PC-9 (cell line): ENCODE measurements at regions not wholly inside any gene's neighbourhood (a gene's known extent, or its start where the extent isn't known, plus 50 kb on each side); places are given as distances from the start of the nearest gene placed in this dataset.

Experiments used
- BruUV-seq: library from RNA; stranded (reverse); fragments of 400-500 nt; replicated peaks from 2 replicates; lab custom pipeline; 2021; lab: Mats Ljungman, UMichigan
- CTCF ChIA-PET: fragments of 300-600 bp; sonication (Branson Sonifier 250); formaldehyde crosslinking; loops from one replicate; lab custom pipeline; 2022; ENCODE audit warnings: antibody characterized with exemption; lab: Charles Lee
- POLR2A ChIA-PET: fragments of 300-600 bp; sonication (Branson Sonifier 250); formaldehyde crosslinking; loops from one replicate; lab custom pipeline; 2022; ENCODE audit warnings: antibody characterized with exemption; ENCODE audit not compliant: unreplicated experiment; lab: Charles Lee
- DNase-seq, 2 experiments: peaks; one replicate each; pipeline versions ENCODE4 v3.0.0 to v3.0.0-alpha.2; 2015 to 2022; ENCODE audit warnings: mixed read lengths in 1 of 2
- H2AFZ ChIP-seq: fragments of 200-600 bp; sonication (generic); 2 replicates; pipeline ENCODE4 v1.8.1; 2017; ENCODE audit warnings: antibody characterized with exemption
- H3F3A ChIP-seq: fragments of 200-600 bp; sonication (generic); 2 replicates; pipeline ENCODE4 v1.8.1; 2017; ENCODE audit warnings: antibody characterized with exemption, mild to moderate bottlenecking, low read depth; ENCODE audit not compliant: insufficient read depth
- H3K27ac ChIP-seq: fragments of 200-600 bp; sonication (generic); 2 replicates; pipeline ENCODE4 v1.6.1; 2016; ENCODE audit warnings: mixed run types
- H3K27me3 ChIP-seq: fragments of 200-600 bp; sonication (generic); 2 replicates; pipeline ENCODE4 v1.6.1; 2016; ENCODE audit warnings: low read depth, mixed run types; ENCODE audit not compliant: insufficient read depth
- H3K36me3 ChIP-seq: fragments of 200-600 bp; sonication (generic); 2 replicates; pipeline ENCODE4 v1.6.1; 2016; ENCODE audit warnings: low read depth, mixed run types
- H3K4me1 ChIP-seq: fragments of 200-600 bp; sonication (generic); replicated peaks from 2 replicates; pipeline ENCODE4 v1.6.1; 2016; ENCODE audit warnings: mixed run types; ENCODE audit not compliant: insufficient read depth
- H3K4me2 ChIP-seq: fragments of 200-600 bp; sonication (generic); 2 replicates; pipeline ENCODE4 v1.6.1; 2017; ENCODE audit warnings: mixed run types
- H3K4me3 ChIP-seq: fragments of 200-600 bp; sonication (generic); 2 replicates; pipeline ENCODE4 v1.6.1; 2016; ENCODE audit warnings: mixed run types
- H3K79me2 ChIP-seq: fragments of 200-600 bp; sonication (generic); 2 replicates; pipeline ENCODE4 v1.6.1; 2017; ENCODE audit warnings: low read depth, mixed run types
- H3K9me2 ChIP-seq: fragments of 200-600 bp; sonication (generic); 2 replicates; pipeline ENCODE4 v1.8.1; 2017; ENCODE audit warnings: mild to moderate bottlenecking; ENCODE audit not compliant: insufficient read depth
- H3K9me3 ChIP-seq: fragments of 200-600 bp; sonication (generic); 2 replicates; pipeline ENCODE4 v1.8.1; 2016; ENCODE audit warnings: low read depth; ENCODE audit not compliant: insufficient read depth
- H4K20me1 ChIP-seq: fragments of 200-600 bp; sonication (generic); 2 replicates; pipeline ENCODE4 v1.8.1; 2017; ENCODE audit not compliant: insufficient read depth
- CTCF ChIP-seq: fragments of 200-600 bp; sonication (generic); conservative IDR thresholded peaks from 2 replicates; pipeline ENCODE4 v1.6.1; 2017; ENCODE audit warnings: mixed run types, antibody characterized with exemption, mild to moderate bottlenecking, moderate library complexity
- EZH2 ChIP-seq: fragments of 200-600 bp; sonication (generic); IDR thresholded peaks from 2 replicates; pipeline ENCODE4 v1.8.0; 2017; ENCODE audit warnings: antibody characterized with exemption, low read depth
- intact Hi-C: fragments of 100-400 bp; cut with micrococcal nuclease; formaldehyde crosslinking; loops from one replicate; pipeline ENCODE4 v1.10.0; 2022; ENCODE audit not compliant: unreplicated experiment

- no peaks in the 10 kb centered on the region for H4K20me1 ChIP-seq
- no peaks in the 10 kb centered on the region for H3K9me3 ChIP-seq
- TF ChIP-seq CTCF, result no peak
- TF ChIP-seq EZH2, result no peak
- no peaks in the 10 kb centered on the region for H3K27me3 ChIP-seq
- no peak for DNase-seq
- H3F3A ChIP-seq, result no peaks in the 10 kb centered on the region
- 0 out of 2 replicates have a peak, but pooled peaks cover 3% of the 10 kb centered on the region for H3K9me2 ChIP-seq
- intact Hi-C loops, result no loop called here
- H3K4me2 ChIP-seq, result no peak overlapping the region
- H3K4me3 ChIP-seq, result no peak overlapping the region
- CTCF ChIA-PET, result no interaction called here
- no peak overlapping the region for H2AFZ ChIP-seq
- no peaks in the 10 kb centered on the region for H3K36me3 ChIP-seq
- BruUV-seq, result no TSS peak
- H3K4me1 ChIP-seq, result no peaks in the 10 kb centered on the region
- H3K27ac ChIP-seq, result no peak overlapping the region
- POLR2A ChIA-PET, result interaction anchor here (0.6 kb wide), 1 partner anchor 627 kb away, joined by 3 read pairs; no protein-coding TSS in a partner anchor
- no peaks in the 10 kb centered on the region for H3K79me2 ChIP-seq
Measured at GRCh38 chr11:29187215-29187614, 829.6 kb downstream of the KCNA4 start.

GRCh38 chr11:29184939-29185890 lies 831.6 kb downstream of the KCNA4 start:
- Histone ChIP-seq H3K27ac (no peak overlapping the region), H3K79me2 (no peaks in the 10 kb centered on the region), H3K36me3 (no peaks in the 10 kb centered on the region), H3K27me3 (no peaks in the 10 kb centered on the region), H3K4me1 (no peaks in the 10 kb centered on the region), H2AFZ (peak overlapping the region; percentile 49; the same call in 1 of the 2 replicates), H3F3A (no peaks in the 10 kb centered on the region), H3K9me3 (no peaks in the 10 kb centered on the region), H3K4me3 (no peak overlapping the region), H3K4me2 (peak overlapping the region; percentile 11; the same call in 1 of the 2 replicates), H4K20me1 (no peaks in the 10 kb centered on the region), H3K9me2 (0 out of 2 replicates have a peak, but pooled peaks cover 3% of the 10 kb centered on the region)
- no peak for TF ChIP-seq CTCF
- no peak for TF ChIP-seq EZH2
- intact Hi-C loops, result loop anchor here (1.0 kb wide), 1 partner anchor 426 kb away; no protein-coding TSS in a partner anchor
- peak in 1 of 2 experiments; percentile 43 for DNase-seq
- TSS peak; percentile 67 for BruUV-seq
- ChIA-PET CTCF (interaction anchor here (1.1 to 1.7 kb wide), 2 partner anchors 20 to 26 kb away, joined by 3 read pairs; no protein-coding TSS in a partner anchor), POLR2A (interaction anchor here (0.6 to 0.9 kb wide), 3 partner anchors 22 to 446 kb away, joined by 3 to 9 read pairs (median 5); no protein-coding TSS in a partner anchor)

- no peaks in the 10 kb centered on the region for H3F3A ChIP-seq
- no peaks in the 10 kb centered on the region for H3K4me1 ChIP-seq
- intact Hi-C loops, result no loop called here
- no peak overlapping the region for H3K4me2 ChIP-seq
- no peak overlapping the region for H3K4me3 ChIP-seq
- ChIA-PET POLR2A (no interaction called here), CTCF (no interaction called here)
- no peaks in the 10 kb centered on the region for H4K20me1 ChIP-seq
- H3K9me3 ChIP-seq, result no peaks in the 10 kb centered on the region
- no peaks in the 10 kb centered on the region for H3K36me3 ChIP-seq
- no peaks in the 10 kb centered on the region for H3K27me3 ChIP-seq
- H3K79me2 ChIP-seq, result no peaks in the 10 kb centered on the region
- no peak for DNase-seq
- H2AFZ ChIP-seq, result no peak overlapping the region
- 0 out of 2 replicates have a peak, but pooled peaks cover 3% of the 10 kb centered on the region for H3K9me2 ChIP-seq
- H3K27ac ChIP-seq, result no peak overlapping the region
- no TSS peak for BruUV-seq
- TF ChIP-seq EZH2 (no peak), CTCF (no peak)
Measured at GRCh38 chr11:29183301-29183700, 833.5 kb downstream of the KCNA4 start.
